Motor neuron (in vitro differentiated cells): ENCODE measurements at regions not wholly inside any gene's neighbourhood (a gene's known extent, or its start where the extent isn't known, plus 50 kb on each side); places are given as distances from the start of the nearest gene placed in this dataset.
A peak's percentile ranks its signal among the peaks of the same experiment; 100 is the strongest.

Experiments used
- ATAC-seq, 8 experiments: fragments of 200-7000 bp; cut with Tn5 transposase; replicated peaks in 6 of 8; 2 replicates each; pipeline ENCODE4 v1.8.0; 2021; ENCODE audit warnings: mild to moderate bottlenecking in 8 of 8, moderate library complexity in 8 of 8
- H3K27ac ChIP-seq, 2 donors: fragments of 250-450 bp; sonication (Bioruptor Pico); 2 replicates each; pipeline ENCODE4 v1.9.0; 2021; ENCODE audit warnings: antibody characterized with exemption in 2 of 2, mild to moderate bottlenecking in 2 of 2, moderate library complexity in 1 of 2
- H3K4me1 ChIP-seq, 2 donors: fragments of 250-450 bp; sonication (Bioruptor Pico); replicated peaks in 1 of 2; 2 replicates each; pipeline ENCODE4 v1.6.1; 2021; ENCODE audit warnings: antibody characterized with exemption in 2 of 2, mild to moderate bottlenecking in 2 of 2, moderate library complexity in 1 of 2
- H3K4me3 ChIP-seq, 5 donors: fragments of 250-450 bp; sonication (Bioruptor Pico); 2 replicates each; pipeline ENCODE4 v1.9.0; 2021; ENCODE audit warnings: antibody characterized with exemption in 5 of 5, mild to moderate bottlenecking in 5 of 5, moderate library complexity in 4 of 5
- WGBS, 10 experiments: fragments of 450-650 bp; shearing (Covaris generic); methylation state at CpG; one replicate each; pipeline ENCODE4 v1.0.0; 2022; 5-methylcytosine and 5-hydroxymethylcytosine counted together
- in situ Hi-C, 9 experiments: fragments of 400-800 bp; cut with MboI; loops; one replicate each; pipeline ENCODE4 v1.15.0; 2021; ENCODE audit warnings: low sequenced_read_pairs in 9 of 9, low pct_unique_long_range_greater_than_20kb in 2 of 9; ENCODE audit not compliant: unreplicated experiment in 9 of 9

DNA sequence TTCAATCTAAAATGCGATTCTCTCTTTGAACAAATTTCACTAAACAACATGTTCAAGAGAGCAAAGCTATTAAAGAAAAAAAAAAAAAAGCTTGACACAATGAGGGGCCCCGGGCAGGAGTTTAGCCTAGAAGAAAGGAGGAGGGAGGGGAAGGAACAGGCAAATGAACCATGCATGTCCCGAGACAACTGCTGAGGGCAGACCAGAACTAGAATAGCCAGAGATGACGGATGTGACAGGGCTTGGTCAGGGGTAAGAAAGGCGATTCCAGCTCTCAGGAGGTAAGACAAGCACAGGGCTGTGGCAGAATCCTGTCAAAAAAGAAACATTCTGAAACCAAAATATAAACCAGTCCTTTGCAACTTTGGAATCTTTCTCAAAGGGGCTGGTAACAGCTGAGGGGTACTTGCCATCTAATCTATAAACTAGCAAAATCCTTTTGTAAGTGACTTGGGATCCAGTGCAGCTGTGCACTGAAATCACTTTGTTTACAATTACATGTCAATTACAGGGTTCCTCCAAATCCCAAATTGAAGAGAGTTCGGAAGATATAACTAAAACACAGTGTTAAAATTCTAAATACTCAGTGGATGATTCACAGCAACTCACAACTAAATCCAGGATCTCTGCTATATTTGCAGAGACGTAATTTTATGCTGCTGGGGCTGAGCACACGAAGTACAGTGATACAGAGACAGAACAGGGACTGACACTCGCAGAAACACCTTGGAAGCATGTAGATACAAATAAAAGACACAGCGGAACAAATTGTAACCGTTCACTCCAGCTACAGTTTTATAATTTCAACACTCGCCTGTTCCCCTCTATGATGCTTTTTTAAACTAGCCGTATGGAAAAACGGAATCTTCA lies 567.4 kb upstream of the ZFHX3 start:
- ATAC-seq: peak in 5 of 8 experiments; percentile 51 to 80 (median 75)
- WGBS, 10 experiments: 11 to 70% (median 53%) methylated on average over 4 to 11 of the region's 14 CpGs
- H3K4me3 ChIP-seq: no peak overlapping the region
- in situ Hi-C loops: no loop called here
- H3K4me1 ChIP-seq: peaks cover 47 to 78% of the 10 kb centered on the region in 2 donors
- H3K27ac ChIP-seq: peak overlapping the region in 1 of 2 donors; percentile 15

- in situ Hi-C loops: no loop called here
- H3K4me3 ChIP-seq: no peak overlapping the region
- H3K27ac ChIP-seq: no peak overlapping the region
- WGBS, 10 experiments: 5 to 100% (median 85%) methylated on average over 1 to 4 of the region's 4 CpGs; no CpG with 5 or more reads in 1 of the 10 experiments
- no peak for ATAC-seq
- H3K4me1 ChIP-seq: peaks cover 57 to 90% of the 10 kb centered on the region in 2 donors
Measured at GRCh38 chr16:73614131-73614530, 566.2 kb upstream of the ZFHX3 start.

GRCh38 chr16:73610605-73611156 lies 562.8 kb upstream of the ZFHX3 start:
- H3K27ac ChIP-seq: no peak overlapping the region
- no peak overlapping the region for H3K4me3 ChIP-seq
- no peak for ATAC-seq
- peaks cover 46 to 62% of the 10 kb centered on the region in 2 donors for H3K4me1 ChIP-seq
- 0 to 100% (median 53%) methylated on average over 1 to 5 of the region's 5 CpGs; no CpG with 5 or more reads in 1 of the 10 experiments for WGBS, 10 experiments
- in situ Hi-C loops: no loop called here

DNA sequence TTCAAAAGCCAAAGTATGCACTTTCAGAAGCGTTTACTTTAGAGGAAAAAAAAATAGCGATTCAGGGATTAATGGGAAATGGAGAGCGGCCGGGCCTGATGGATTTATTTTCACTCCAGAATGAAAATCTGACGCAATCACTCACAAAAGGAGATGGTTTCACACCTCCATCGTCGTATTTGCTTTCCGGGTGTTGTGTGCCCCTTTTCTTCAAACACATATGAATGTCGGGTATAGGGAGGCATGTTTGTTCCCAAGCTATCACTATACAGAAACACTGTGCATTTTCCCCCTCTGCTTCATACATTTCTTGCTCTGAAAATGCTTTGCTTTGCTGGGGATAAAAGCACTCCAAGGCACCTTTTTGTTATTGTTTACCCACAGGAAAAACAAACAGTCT lies 562.2 kb upstream of the ZFHX3 start:
- ATAC-seq: peak in 1 of 8 experiments; percentile 34
- Histone ChIP-seq H3K4me1 (peaks cover 41 to 56% of the 10 kb centered on the region in 2 donors), H3K4me3 (no peak overlapping the region), H3K27ac (no peak overlapping the region)
- WGBS, 10 experiments: 0 to 87% (median 56%) methylated on average over 1 to 9 of the region's 9 CpGs; no CpG with 5 or more reads in 2 of the 10 experiments
- in situ Hi-C loops: no loop called here

DNA sequence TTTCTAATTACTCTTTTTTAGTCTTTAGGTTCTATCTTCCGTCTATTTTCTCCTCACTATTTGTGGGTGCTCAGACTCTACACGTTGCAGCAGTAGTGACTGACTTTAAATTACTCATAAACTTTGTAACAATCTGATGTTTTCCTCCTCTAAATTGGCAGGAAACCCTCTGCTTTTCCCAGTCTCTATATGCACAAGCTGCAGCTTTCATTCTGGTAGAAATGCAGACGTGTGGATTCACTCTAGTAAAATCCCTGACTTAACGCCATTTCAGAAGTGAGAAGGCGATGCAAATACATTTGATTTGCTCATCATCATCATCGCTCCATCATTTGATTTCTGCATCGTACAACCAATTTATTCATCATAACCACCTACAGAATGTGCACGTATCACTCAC lies 561.0 kb upstream of the ZFHX3 start:
- 15 to 100% (median 63%) methylated on average over 1 to 8 of the region's 8 CpGs for WGBS, 10 experiments
- in situ Hi-C loops: no loop called here
- H3K4me3 ChIP-seq: no peak overlapping the region
- H3K4me1 ChIP-seq: peaks cover 33 to 48% of the 10 kb centered on the region in 2 donors
- no peak overlapping the region for H3K27ac ChIP-seq
- no peak for ATAC-seq

DNA sequence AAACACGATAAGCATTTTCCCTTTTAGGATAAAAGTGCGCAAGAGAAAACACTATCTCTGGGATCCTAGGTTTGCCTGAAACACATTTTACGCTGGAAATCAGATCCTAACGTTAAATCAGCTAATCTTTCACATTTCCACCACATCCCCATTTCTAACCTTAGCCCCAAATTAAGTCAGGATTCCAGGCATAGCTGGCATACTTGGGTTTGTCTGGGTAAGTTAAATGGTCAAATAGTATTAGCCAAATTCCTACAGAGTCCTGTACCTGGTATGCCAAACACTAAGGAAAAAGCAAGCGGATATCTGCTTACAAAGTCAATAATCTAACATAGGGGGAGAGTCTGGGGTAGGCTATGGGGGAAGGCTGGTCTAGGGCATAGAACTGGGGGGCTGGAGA lies 557.4 kb upstream of the ZFHX3 start:
- ATAC-seq: no peak
- Histone ChIP-seq H3K4me3 (no peak overlapping the region), H3K27ac (no peak overlapping the region), H3K4me1 (peaks cover 13 to 16% of the 10 kb centered on the region in 2 donors)
- WGBS, 10 experiments: 17 to 100% (median 83%) methylated on average over 1 to 5 of the region's 5 CpGs; no CpG with 5 or more reads in 1 of the 10 experiments
- in situ Hi-C loops: no loop called here

DNA sequence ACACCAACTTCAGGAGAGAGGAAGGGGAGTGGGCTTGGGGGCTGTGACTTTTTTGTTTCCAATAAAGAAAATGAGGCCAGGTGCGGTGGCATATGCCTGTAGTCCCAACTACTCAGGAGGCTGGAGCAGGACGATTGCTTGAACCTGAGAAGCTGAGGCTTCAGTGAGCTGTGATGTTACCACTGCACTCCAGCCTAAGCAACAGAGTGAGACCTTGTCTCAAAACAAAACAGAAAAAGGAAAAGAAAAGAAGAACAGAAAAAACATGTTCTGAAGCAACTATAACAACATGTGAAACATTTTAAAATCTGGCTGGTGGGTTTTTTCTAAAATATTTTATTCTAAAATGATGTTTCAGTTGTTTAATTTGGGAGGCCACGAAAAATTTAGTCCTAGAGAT lies 554.0 kb upstream of the ZFHX3 start:
- in situ Hi-C loops: no loop called here
- H3K4me3 ChIP-seq: no peak overlapping the region
- 0 to 97% (median 64%) methylated on average over 2 to 3 of the region's 3 CpGs; no CpG with 5 or more reads in 1 of the 10 experiments for WGBS, 10 experiments
- no peak overlapping the region for H3K27ac ChIP-seq
- no peaks in the 10 kb centered on the region for H3K4me1 ChIP-seq
- no peak for ATAC-seq

DNA sequence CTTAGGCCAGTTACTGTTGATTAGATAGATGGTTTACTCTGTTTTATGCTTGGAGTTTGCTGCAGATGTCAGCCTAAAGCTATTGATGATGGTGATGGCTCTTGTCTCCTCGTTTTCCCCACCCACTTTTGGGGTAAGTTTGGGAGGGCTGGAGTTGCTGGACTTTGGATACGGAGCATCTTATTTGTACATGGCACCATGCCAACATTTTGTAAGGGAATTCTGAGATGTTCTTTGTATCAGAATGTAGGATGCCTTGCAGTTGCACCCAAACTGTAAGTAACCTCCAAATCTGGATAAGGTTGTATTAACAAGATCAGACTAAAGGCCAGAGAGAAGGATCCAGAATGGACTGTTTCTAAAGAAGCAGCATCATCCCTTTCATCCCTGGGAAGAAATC lies 551.9 kb upstream of the ZFHX3 start:
- H3K4me3 ChIP-seq: no peak overlapping the region
- no peak overlapping the region for H3K27ac ChIP-seq
- ATAC-seq: no peak
- no peaks in the 10 kb centered on the region for H3K4me1 ChIP-seq
- in situ Hi-C loops: no loop called here
- WGBS, 10 experiments: 0 to 100% (median 46%) methylated on average over 1 to 2 of the region's 2 CpGs; no CpG with 5 or more reads in 4 of the 10 experiments

- in situ Hi-C loops: no loop called here
- Histone ChIP-seq H3K4me1 (no peaks in the 10 kb centered on the region), H3K4me3 (no peak overlapping the region), H3K27ac (no peak overlapping the region)
- WGBS, 10 experiments: 0 to 100% (median 57%) methylated on average over 1 to 2 of the region's 2 CpGs; no CpG with 5 or more reads in 1 of the 10 experiments
- no peak for ATAC-seq
Measured at GRCh38 chr16:73599351-73599750, 551.4 kb upstream of the ZFHX3 start.

- 0 to 100% (median 83%) methylated on average over 1 of the region's 1 CpG for WGBS, 10 experiments
- Histone ChIP-seq H3K27ac (no peak overlapping the region), H3K4me1 (no peaks in the 10 kb centered on the region), H3K4me3 (no peak overlapping the region)
- no peak for ATAC-seq
- in situ Hi-C loops: no loop called here
Measured at GRCh38 chr16:73584157-73584556, 536.2 kb upstream of the ZFHX3 start.

DNA sequence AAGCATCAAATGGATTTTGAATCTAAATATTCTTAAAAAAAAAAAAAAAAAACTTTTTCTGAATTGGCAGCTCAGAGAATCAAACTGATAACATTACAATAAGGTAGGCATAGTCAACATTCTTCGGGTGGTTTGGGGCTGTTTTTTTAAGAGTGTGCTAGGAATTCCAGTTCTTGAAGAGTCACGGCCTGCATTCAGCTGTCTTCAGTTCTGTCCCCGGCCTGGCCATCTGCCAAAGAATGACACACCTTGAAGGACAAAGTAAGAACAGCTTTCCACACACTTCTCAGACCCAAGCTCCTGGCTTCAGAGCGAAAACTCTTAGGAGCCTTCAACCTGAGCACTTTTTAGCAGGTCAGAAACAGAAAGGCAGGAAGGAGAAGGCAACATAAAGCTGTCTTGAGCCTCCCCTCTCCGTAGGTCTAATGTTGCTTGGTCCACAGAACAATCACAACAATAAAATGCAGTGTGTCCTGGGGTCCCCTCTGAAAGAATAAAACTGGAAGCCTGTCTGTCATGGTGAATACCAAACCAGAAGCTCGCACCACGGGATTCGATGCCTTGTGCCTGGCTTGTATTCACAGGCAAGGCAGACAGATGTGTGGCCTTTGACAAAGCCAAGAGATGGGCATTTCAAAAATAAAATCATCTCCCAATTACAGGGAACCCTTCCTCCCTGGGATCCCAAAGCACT lies 524.4 kb upstream of the ZFHX3 start:
- Histone ChIP-seq H3K4me3 (no peak overlapping the region), H3K4me1 (peaks cover 16 to 28% of the 10 kb centered on the region in 2 donors), H3K27ac (peak overlapping the region in 1 of 2 donors; percentile 8)
- 0 to 65% (median 29%) methylated on average over 1 to 7 of the region's 8 CpGs; no CpG with 5 or more reads in 1 of the 10 experiments for WGBS, 10 experiments
- ATAC-seq: peak in 4 of 8 experiments; percentile 56 to 84 (median 69)
- in situ Hi-C loops: loop anchor here in 2 of 9 experiments (25.0 kb wide), 3 partner anchors 290 to 665 kb away; no protein-coding TSS in a partner anchor

DNA sequence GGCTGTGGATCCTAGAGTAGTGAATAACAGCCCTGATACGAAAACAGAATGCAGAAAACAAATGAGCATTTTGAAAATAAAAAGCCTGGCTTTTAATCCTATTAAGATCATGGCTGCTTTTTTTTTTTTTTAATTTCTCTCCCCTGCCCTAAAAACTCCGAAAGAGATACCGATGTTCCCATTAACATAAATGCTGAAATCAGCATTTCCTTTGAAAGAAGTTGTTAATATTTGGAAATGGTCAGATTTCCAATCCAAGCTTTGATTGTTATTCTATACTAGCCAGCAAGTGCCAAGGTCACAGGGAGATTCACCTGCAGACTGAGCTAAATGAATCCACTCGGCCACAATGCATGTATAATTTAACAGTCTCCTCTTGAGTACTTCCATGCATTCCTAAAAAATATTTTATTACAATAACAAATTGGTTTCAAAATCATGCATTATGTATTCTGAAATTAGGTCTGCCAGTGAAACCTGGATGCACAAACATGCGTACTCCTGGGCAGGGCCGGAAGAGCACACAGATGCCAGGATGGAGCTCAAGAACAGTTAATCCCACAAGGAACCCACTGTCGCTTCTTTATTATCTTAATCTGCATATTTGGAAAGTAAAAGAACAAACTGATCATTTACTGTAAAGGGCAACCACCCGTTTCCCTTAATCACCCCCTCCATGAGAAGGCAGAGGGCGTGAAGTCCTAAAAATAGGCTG lies 521.5 kb upstream of the ZFHX3 start:
- 19 to 94% (median 74%) methylated on average over 3 to 9 of the region's 9 CpGs for WGBS, 10 experiments
- in situ Hi-C loops: loop anchor here in 2 of 9 experiments (25.0 kb wide), 3 partner anchors 293 to 668 kb away; no protein-coding TSS in a partner anchor

More for the DNA sequence above, 521.5 kb upstream of the ZFHX3 start:
- Histone ChIP-seq H3K27ac (no peak overlapping the region), H3K4me3 (no peak overlapping the region), H3K4me1 (peaks cover 16 to 28% of the 10 kb centered on the region in 2 donors)
- ATAC-seq: peak in 1 of 8 experiments; percentile 92
